HUES48 (cell line): ENCODE measurements at regions not wholly inside any gene's neighbourhood (a gene's known extent, or its start where the extent isn't known, plus 50 kb on each side); places are given as distances from the start of the nearest gene placed in this dataset.

Experiments used
- H3K27ac ChIP-seq: one replicate; pipeline ENCODE4 v1.7.0; 2013; ENCODE audit warnings: low read depth, low read length, inconsistent platforms
- H3K27me3 ChIP-seq: 2 replicates; pipeline ENCODE4 v1.6.1; 2013; ENCODE audit warnings: mild to moderate bottlenecking, low read length; ENCODE audit not compliant: control insufficient read depth, insufficient read depth
- H3K36me3 ChIP-seq: 2 replicates; pipeline ENCODE4 v1.6.1; 2013; ENCODE audit warnings: low read length; ENCODE audit not compliant: control insufficient read depth, insufficient read depth
- H3K4me1 ChIP-seq: 2 replicates; pipeline ENCODE4 v1.6.1; 2013; ENCODE audit warnings: mild to moderate bottlenecking, low read length; ENCODE audit not compliant: control insufficient read depth, insufficient read depth
- H3K4me3 ChIP-seq: 2 replicates; pipeline ENCODE4 v1.5.1; 2013; ENCODE audit warnings: mild to moderate bottlenecking, low read depth, low read length
- H3K9ac ChIP-seq: 2 replicates; pipeline ENCODE4 v1.6.1; 2013; ENCODE audit warnings: mild to moderate bottlenecking, low read depth, low read length, moderate library complexity
- H3K9me3 ChIP-seq: 2 replicates; pipeline ENCODE4 v1.6.1; 2013; ENCODE audit warnings: low read length; ENCODE audit not compliant: control insufficient read depth, insufficient read depth

DNA sequence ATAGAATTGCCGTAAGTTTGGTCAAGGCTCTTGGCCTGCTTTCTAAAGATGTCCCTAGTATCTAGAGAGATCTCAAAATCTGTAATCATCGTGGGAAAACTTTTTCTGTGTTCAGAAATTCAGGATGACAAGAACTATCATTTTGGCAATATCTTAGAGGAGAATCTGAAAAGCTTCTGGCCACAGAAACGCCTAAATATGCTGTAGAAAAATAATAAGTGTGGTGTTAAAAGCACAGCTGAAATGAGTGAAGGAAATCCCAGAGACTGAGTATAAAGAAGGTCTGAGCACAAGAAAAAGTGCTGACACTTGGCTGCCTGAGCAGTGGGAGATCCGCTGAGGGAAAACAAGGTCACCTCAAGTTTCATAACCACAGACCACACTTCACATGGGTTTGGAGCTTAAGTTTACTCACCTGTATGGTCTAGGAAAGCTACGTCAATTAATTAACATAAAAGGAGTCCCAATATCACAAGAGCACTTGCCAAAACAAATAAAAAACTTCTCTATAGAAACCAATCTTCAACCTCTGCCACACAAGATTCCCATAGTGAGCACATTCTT is 235.2 kb upstream of the IRF2BP2 start:
- Histone ChIP-seq H3K27me3 (no peaks in the 10 kb centered on the region), H3K4me3 (no peak overlapping the region)

DNA sequence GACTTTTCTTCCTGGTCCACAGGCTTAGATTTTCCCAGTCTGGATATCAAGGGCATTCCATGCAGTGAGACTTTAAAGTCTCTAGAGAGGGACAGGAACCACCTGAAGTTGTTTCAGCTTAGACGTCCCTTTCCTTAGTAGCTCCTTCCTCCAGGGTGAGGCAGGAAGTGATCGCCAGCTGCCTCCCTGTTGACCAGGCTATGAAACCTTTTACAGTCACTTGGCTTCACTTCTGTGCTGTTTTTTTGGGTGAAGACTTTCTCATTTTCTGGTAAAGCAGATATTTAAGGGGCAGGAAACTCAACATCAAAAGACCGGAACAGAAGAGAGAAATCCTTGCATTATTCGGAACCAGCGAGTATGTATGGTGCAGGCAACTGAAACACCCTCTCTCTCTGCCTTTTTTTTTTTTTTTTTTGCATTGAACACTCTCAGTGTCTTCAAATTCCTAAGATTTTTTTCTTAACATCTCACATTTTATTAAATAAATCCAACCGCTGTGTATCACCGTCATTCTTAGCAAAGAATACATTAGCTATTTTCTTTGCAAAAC is 234.6 kb upstream of the IRF2BP2 start:
- no peak overlapping the region for H3K9ac ChIP-seq

More for the DNA sequence above, 235.2 kb upstream of the IRF2BP2 start:
- H3K9me3 ChIP-seq = peaks cover 1% of the 10 kb centered on the region; the same call in 1 of the 2 replicates
- no peaks in the 10 kb centered on the region for H3K36me3 ChIP-seq
- H3K9ac ChIP-seq = no peak overlapping the region
- no peak overlapping the region for H3K27ac ChIP-seq
- peaks cover 6% of the 10 kb centered on the region; the same call in 1 of the 2 replicates for H3K4me1 ChIP-seq

DNA sequence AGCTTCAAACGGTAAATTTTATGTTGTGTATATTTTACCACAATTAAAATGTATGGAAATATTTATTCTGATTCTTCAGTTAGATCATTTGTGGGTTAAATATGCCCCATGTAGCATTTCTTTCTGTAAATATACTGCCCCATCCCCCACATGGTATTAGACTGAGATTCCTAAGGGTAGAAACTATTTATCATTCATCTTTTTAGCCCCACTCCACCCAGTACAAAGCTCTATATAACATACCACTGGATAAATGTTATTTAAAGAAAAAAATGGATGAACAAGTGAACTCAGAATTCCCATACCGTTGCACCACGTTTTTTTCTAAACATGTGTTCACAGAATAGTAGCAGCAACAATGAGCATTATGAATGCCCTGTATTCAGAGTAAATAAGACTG is 234.0 kb upstream of the IRF2BP2 start:
- Histone ChIP-seq H3K9ac (no peak overlapping the region), H3K27ac (no peak overlapping the region), H3K27me3 (no peaks in the 10 kb centered on the region), H3K4me1 (peaks cover 6% of the 10 kb centered on the region; the same call in 1 of the 2 replicates), H3K36me3 (no peaks in the 10 kb centered on the region), H3K9me3 (peaks cover 7% of the 10 kb centered on the region; the same call in 1 of the 2 replicates), H3K4me3 (no peak overlapping the region)

More for the DNA sequence above, 234.6 kb upstream of the IRF2BP2 start:
- Histone ChIP-seq H3K4me3 (no peak overlapping the region), H3K27me3 (no peaks in the 10 kb centered on the region), H3K27ac (no peak overlapping the region), H3K36me3 (no peaks in the 10 kb centered on the region), H3K9me3 (peaks cover 4% of the 10 kb centered on the region; the same call in 1 of the 2 replicates), H3K4me1 (peaks cover 6% of the 10 kb centered on the region; the same call in 1 of the 2 replicates)

DNA sequence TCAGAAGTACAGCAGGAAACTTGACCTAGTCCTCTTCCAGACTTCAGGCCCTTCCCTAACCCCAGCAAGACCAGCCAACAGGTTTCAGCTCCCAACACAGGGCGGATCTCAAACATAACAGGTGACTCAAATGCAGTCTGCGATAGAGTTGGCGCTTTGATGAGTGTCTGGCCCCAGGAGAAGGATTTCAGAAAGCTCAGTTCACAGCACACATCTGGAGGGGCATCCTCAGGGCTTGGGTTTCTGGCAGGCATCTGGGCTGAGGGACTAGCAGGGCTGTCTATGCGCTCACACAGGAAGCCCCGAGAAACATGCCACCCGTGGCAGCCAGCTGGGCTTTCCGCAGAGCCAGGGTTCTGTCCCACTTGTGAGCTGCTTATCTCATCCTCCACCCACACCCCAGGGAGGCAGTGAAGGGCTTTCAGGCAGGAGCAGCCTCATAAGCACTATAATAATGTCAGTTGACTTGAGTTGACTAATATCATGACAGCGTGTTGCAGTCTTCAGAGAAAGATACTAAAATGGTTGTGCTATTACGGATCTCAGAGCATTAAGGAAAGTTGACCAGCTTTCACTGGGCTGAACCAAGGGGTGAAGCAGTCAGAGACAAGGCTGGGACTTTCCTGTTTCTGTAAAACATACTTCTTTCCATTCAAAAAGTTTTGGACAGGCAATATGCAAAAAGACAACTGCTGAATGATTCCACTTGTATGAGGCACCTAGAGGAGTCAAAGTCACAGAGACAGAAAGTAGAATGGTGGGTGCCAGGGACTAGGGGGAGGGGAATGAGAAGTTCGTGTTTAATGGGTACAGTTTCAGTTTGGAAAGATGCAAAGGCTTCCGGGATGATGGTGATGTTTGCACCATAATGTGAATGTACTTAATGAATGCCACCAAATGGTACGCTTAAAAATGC is 233.0 kb upstream of the IRF2BP2 start:
- Histone ChIP-seq H3K4me3 (no peak overlapping the region), H3K4me1 (peaks cover 6% of the 10 kb centered on the region; the same call in 1 of the 2 replicates), H3K27ac (no peak overlapping the region), H3K9me3 (peaks cover 7% of the 10 kb centered on the region; the same call in 1 of the 2 replicates), H3K27me3 (no peaks in the 10 kb centered on the region), H3K9ac (no peak overlapping the region), H3K36me3 (no peaks in the 10 kb centered on the region)

DNA sequence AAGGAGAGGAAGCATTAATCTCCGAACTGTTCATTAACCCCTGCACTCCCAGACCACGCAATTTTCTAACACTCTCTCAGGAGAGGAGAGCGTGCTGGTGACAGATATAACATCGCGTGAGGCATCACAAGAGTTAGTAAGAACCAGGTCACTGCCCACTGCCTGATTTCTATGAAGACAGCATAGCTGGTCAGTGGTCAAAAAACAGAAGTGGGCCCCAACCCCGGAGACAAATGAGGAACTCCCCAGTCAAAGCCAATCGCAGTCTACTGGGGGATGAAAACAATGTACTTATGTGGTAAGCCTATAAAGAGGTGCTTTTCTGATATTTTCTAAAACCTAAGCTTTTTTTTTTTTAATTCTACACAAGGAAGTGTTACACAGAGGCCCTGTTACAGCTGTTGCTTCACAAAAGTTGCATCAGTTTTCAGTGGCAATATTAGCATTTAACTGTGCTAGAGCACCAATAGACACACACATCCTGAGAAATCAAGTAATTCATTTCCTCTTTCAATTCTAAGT is 231.8 kb upstream of the IRF2BP2 start:
- Histone ChIP-seq H3K27ac (no peak overlapping the region), H3K36me3 (no peaks in the 10 kb centered on the region), H3K27me3 (no peaks in the 10 kb centered on the region), H3K4me1 (peaks cover 6% of the 10 kb centered on the region; the same call in 1 of the 2 replicates), H3K4me3 (no peak overlapping the region), H3K9me3 (peaks cover 7% of the 10 kb centered on the region; the same call in 1 of the 2 replicates), H3K9ac (no peak overlapping the region)

DNA sequence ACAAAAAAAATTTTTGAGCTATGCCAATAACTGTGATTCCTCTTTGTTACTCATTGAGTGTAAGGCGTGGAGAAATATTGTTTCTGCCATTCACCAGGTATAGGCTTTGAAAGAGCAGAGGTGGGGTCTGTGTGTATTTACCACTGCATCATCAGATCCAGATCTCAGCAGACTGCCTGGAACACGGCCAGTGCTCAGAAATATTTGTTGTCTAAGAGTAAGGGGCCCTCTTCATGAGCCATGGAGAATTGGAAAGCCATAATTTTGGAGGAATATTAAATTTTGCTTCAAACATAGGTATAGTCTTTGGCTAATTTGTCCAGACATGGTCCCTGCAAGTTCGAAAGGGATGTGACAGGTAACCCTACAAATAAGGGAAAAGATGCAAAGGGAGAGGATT is 231.3 kb upstream of the IRF2BP2 start:
- Histone ChIP-seq H3K27me3 (no peaks in the 10 kb centered on the region), H3K9ac (no peak overlapping the region), H3K27ac (no peak overlapping the region), H3K4me1 (peaks cover 6% of the 10 kb centered on the region; the same call in 1 of the 2 replicates), H3K9me3 (peaks cover 7% of the 10 kb centered on the region; the same call in 1 of the 2 replicates), H3K36me3 (no peaks in the 10 kb centered on the region), H3K4me3 (no peak overlapping the region)

DNA sequence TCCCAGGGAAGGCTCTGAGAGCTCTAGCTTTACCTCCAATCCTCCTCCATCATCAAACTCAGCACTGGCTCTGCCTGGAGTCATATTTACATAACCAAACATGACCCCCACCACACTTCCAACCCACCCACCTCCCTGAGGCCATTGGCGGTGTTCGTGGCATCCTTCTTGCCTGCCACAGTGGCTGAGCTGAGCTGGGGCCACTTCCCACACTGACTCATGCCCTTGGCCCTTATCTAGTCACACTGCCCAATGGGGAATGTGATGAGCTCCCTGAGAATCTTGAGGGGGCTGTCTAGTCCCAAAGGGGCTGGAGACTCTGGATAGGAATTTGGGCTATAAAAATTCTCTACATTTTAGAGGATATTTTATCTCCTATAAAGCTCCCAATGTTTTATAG is 230.9 kb upstream of the IRF2BP2 start:
- Histone ChIP-seq H3K4me1 (peaks cover 6% of the 10 kb centered on the region; the same call in 1 of the 2 replicates), H3K27me3 (no peaks in the 10 kb centered on the region), H3K4me3 (no peak overlapping the region), H3K9ac (no peak overlapping the region), H3K27ac (no peak overlapping the region), H3K36me3 (no peaks in the 10 kb centered on the region), H3K9me3 (peaks cover 7% of the 10 kb centered on the region; the same call in 1 of the 2 replicates)

DNA sequence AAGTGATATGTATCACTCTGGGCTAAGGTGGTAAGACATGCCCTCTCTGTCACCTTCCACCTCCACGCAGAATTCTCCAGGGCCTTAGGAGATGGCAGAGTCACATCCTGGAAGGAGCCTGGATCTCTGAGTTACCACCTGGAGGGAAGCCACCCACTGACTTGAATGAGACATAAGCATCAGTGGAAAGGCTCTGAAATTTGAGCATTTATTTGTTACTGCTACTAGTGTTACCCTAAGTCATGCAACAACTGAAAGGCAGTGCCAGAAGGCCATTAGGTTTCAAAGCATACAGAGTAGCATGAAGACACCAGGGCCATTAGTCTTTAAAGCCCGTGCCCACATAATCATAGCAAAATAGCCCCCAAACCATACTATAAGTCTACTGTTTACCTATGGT is 230.3 kb upstream of the IRF2BP2 start:
- no peaks in the 10 kb centered on the region for H3K27me3 ChIP-seq

DNA sequence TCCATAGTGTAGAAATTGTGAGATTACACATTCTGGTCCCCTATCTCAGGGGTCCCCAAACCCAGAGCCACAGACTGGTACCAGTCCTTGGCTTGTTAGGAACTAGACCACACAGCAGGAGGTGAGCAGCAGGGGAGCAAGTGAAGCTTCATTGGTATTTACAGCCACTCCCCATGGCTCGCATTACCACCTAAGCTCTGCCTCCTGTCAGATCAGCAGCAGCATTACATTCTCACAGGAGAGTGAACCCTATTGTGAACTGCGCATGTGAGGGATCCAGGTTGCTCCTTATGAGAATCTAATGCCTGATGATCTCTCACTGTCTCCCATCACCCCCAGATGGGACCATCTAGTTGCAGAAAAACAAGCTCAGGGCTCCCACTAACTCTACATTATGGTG is 229.7 kb upstream of the IRF2BP2 start:
- peaks cover 3% of the 10 kb centered on the region; the same call in 1 of the 2 replicates for H3K4me1 ChIP-seq

More for the DNA sequence above, 230.3 kb upstream of the IRF2BP2 start:
- Histone ChIP-seq H3K4me1 (peaks cover 6% of the 10 kb centered on the region; the same call in 1 of the 2 replicates), H3K9ac (no peak overlapping the region), H3K4me3 (no peak overlapping the region), H3K27ac (no peak overlapping the region), H3K36me3 (no peaks in the 10 kb centered on the region), H3K9me3 (peaks cover 7% of the 10 kb centered on the region; the same call in 1 of the 2 replicates)

DNA sequence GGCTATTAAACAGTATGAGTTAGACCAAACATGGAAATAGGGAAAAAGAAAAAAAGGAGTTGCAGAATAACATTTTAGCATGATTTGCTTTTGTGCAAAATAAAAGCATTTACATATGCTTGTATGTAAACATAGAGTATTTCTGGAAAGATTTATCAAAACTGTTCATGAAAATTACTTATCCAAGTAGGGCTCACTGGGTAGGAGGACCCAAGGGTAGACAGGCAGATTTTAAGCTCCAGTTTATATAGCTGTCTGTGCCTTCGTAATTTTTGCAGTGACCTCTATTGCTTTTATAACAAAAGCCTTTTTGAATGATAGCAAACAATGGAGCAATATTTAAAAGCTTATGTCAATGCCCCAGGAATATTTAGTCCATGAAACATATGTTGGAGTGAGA is 228.8 kb upstream of the IRF2BP2 start:
- Histone ChIP-seq H3K9ac (no peak overlapping the region), H3K27ac (no peak overlapping the region), H3K4me1 (no peaks in the 10 kb centered on the region)

More for the DNA sequence above, 229.7 kb upstream of the IRF2BP2 start:
- Histone ChIP-seq H3K27me3 (no peaks in the 10 kb centered on the region), H3K9ac (no peak overlapping the region), H3K27ac (no peak overlapping the region), H3K36me3 (no peaks in the 10 kb centered on the region), H3K4me3 (no peak overlapping the region), H3K9me3 (peaks cover 7% of the 10 kb centered on the region; the same call in 1 of the 2 replicates)

More for the DNA sequence above, 228.8 kb upstream of the IRF2BP2 start:
- Histone ChIP-seq H3K4me3 (no peak overlapping the region), H3K9me3 (peaks cover 7% of the 10 kb centered on the region; the same call in 1 of the 2 replicates), H3K36me3 (no peaks in the 10 kb centered on the region), H3K27me3 (no peaks in the 10 kb centered on the region)
